ENCODE measurements at regions not wholly inside any gene's neighbourhood (a gene's known extent, or its start where the extent isn't known, plus 50 kb on each side); places are given as distances from the start of the nearest gene placed in this dataset.

- Histone ChIP-seq H3K9me3 (no peaks in the 10 kb centered on the region), H3K27ac (no peak overlapping the region), H3K4me1 (no peaks in the 10 kb centered on the region), H3K4me3 (no peak overlapping the region), H3K36me3 (no peaks in the 10 kb centered on the region), H3K27me3 (no peaks in the 10 kb centered on the region)
- intact Hi-C loops (cut with DNase I) = no loop called here
- no peak for DNase-seq (ENCODE audit: extremely low spot score in 2 of 2)
- TF ChIP-seq POLR2A (IDR thresholded peaks at IDR 0.05) (no peak), POLR2AphosphoS5 (IDR thresholded peaks at IDR 0.05; ENCODE audit: insufficient read depth in 1 of 2, low read depth in 1 of 2) (no peak), CTCF (IDR thresholded peaks at IDR 0.05) (no peak)
These were observed 237.0 kb upstream of the TSHZ3 start for GRCh38 chr19:31586282-31586681.

- no peak overlapping the region for H3K27ac ChIP-seq
- intact Hi-C loops (cut with DNase I) = no loop called here
- DNase-seq (ENCODE audit: extremely low spot score in 2 of 2) = peak in 1 of 2 donors; percentile 54
- no peaks in the 10 kb centered on the region for H3K27me3 ChIP-seq
- no peak for TF ChIP-seq CTCF (IDR thresholded peaks at IDR 0.05)
- no peak for TF ChIP-seq POLR2A (IDR thresholded peaks at IDR 0.05)
- no peak for TF ChIP-seq POLR2AphosphoS5 (IDR thresholded peaks at IDR 0.05; ENCODE audit: insufficient read depth in 1 of 2, low read depth in 1 of 2)
- H3K4me3 ChIP-seq = no peak overlapping the region
- no peaks in the 10 kb centered on the region for H3K9me3 ChIP-seq
- H3K4me1 ChIP-seq = no peaks in the 10 kb centered on the region
- H3K36me3 ChIP-seq = no peaks in the 10 kb centered on the region
These were observed 239.9 kb upstream of the TSHZ3 start for GRCh38 chr19:31589109-31589508.

GRCh38 chr19:31591258-31591657 is 242.0 kb upstream of the TSHZ3 start:
- intact Hi-C loops (cut with DNase I) = no loop called here
- no peak for TF ChIP-seq CTCF (IDR thresholded peaks at IDR 0.05)
- no peak for TF ChIP-seq POLR2AphosphoS5 (IDR thresholded peaks at IDR 0.05; ENCODE audit: insufficient read depth in 1 of 2, low read depth in 1 of 2)
- no peak for TF ChIP-seq POLR2A (IDR thresholded peaks at IDR 0.05)

GRCh38 chr19:31592456-31592855 is 243.2 kb upstream of the TSHZ3 start:
- DNase-seq (ENCODE audit: extremely low spot score in 2 of 2) = peak; percentile 56 to 88
- intact Hi-C loops (cut with DNase I) = no loop called here
- no peak overlapping the region for H3K4me3 ChIP-seq

More at GRCh38 chr19:31591258-31591657, 242.0 kb upstream of the TSHZ3 start:
- Histone ChIP-seq H3K9me3 (no peaks in the 10 kb centered on the region), H3K4me1 (no peaks in the 10 kb centered on the region), H3K4me3 (no peak overlapping the region), H3K36me3 (no peaks in the 10 kb centered on the region), H3K27me3 (no peaks in the 10 kb centered on the region), H3K27ac (no peak overlapping the region)
- peak in 1 of 2 donors; percentile 22 for DNase-seq (ENCODE audit: extremely low spot score in 2 of 2)

More at GRCh38 chr19:31592456-31592855, 243.2 kb upstream of the TSHZ3 start:
- Histone ChIP-seq H3K36me3 (no peaks in the 10 kb centered on the region), H3K4me1 (no peaks in the 10 kb centered on the region), H3K27ac (no peak overlapping the region), H3K9me3 (no peaks in the 10 kb centered on the region), H3K27me3 (no peaks in the 10 kb centered on the region)
- TF ChIP-seq POLR2AphosphoS5 (IDR thresholded peaks at IDR 0.05; ENCODE audit: insufficient read depth in 1 of 2, low read depth in 1 of 2) (no peak), POLR2A (IDR thresholded peaks at IDR 0.05) (no peak), CTCF (IDR thresholded peaks at IDR 0.05) (no peak)
